GM12892 (cell line): ENCODE measurements at regions not wholly inside any gene's neighbourhood (a gene's known extent, or its start where the extent isn't known, plus 50 kb on each side); places are given as distances from the start of the nearest gene placed in this dataset.

Source experiments
- POLR2A ChIP-seq: IDR thresholded peaks from 2 replicates; pipeline ENCODE4 v1.6.1; 2011; ENCODE audit warnings: low read depth, low read length, control low read depth
- POLR2AphosphoS5 ChIP-seq: IDR thresholded peaks from 2 replicates; pipeline ENCODE4 v1.6.1; 2011; ENCODE audit warnings: low read depth, low read length, control low read depth
- TAF1 ChIP-seq: IDR thresholded peaks from 2 replicates; pipeline ENCODE4 v1.6.1; 2011; ENCODE audit warnings: low read depth, mild to moderate bottlenecking, control low read depth, low read length, borderline replicate concordance

DNA sequence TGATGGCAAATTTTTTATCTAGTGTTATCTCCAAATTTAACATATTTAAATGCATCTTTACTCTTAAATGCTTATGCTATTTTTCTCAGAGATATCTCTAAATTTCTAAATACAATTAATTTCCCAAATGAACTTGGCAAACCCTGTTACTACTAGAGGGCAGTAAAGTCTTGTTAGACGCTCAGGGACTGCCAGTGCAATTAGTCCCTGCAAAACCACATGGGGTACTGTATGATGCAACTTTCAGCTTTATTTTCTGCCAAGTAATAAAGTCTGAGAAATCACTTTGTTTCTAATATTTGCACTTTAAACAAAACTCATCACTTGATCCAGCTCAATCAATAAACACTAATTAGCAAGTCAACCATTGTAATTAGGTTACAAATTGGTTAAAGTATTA lies 76.0 kb upstream of the ADGRB3 start:
- TF ChIP-seq TAF1 (no peak), POLR2A (no peak), POLR2AphosphoS5 (no peak)
